ENCODE measurements at regions not wholly inside any gene's neighbourhood (a gene's known extent, or its start where the extent isn't known, plus 50 kb on each side); places are given as distances from the start of the nearest gene placed in this dataset.
"Not testable (repeated sequence)": the region's sequence is repeated elsewhere in the genome, so short reads cannot be mapped to it uniquely, and the experiment has no call there.

- Mint-ChIP-seq H3K36me3 (ENCODE audit: insufficient read depth in 2 of 2) (no peaks in the 10 kb centered on the region), H3K4me3 (no peak overlapping the region), H3K27me3 (ENCODE audit: low read depth) (no peaks in the 10 kb centered on the region), H3K27ac (no peak overlapping the region), H3K9me3 (peaks cover 1 to 3% of the 10 kb centered on the region in 2 donors), H3K4me1 (ENCODE audit: low read depth) (no peaks in the 10 kb centered on the region)
- DNase-seq (no peak), ATAC-seq (replicated peaks in 1 of 2) (no peak)
Measured at GRCh38 chr10:64699244-64699643, 1178.0 kb downstream of the REEP3 start.

- H3K36me3 Mint-ChIP-seq (ENCODE audit: insufficient read depth in 2 of 2); H3K27ac Mint-ChIP-seq; ATAC-seq (replicated peaks in 1 of 2); H3K4me1 Mint-ChIP-seq (ENCODE audit: low read depth); H3K9me3 Mint-ChIP-seq; H3K4me3 Mint-ChIP-seq; DNase-seq; H3K27me3 Mint-ChIP-seq (ENCODE audit: low read depth): not testable (repeated sequence)
Measured at GRCh38 chr10:64702086-64702485, 1180.9 kb downstream of the REEP3 start.

GRCh38 chr10:64708884-64709681 is 1187.9 kb downstream of the REEP3 start:
- Mint-ChIP-seq H3K4me3 (no peak overlapping the region), H3K9me3 (peaks cover 0 to 2% of the 10 kb centered on the region in 2 donors), H3K27ac (no peak overlapping the region)

GRCh38 chr10:64726466-64726865 is 1205.3 kb downstream of the REEP3 start:
- Mint-ChIP-seq H3K9me3 (peaks cover 8 to 13% of the 10 kb centered on the region in 2 donors), H3K4me3 (no peak overlapping the region), H3K36me3 (ENCODE audit: insufficient read depth in 2 of 2) (peaks cover 0 to 2% of the 10 kb centered on the region in 2 donors), H3K4me1 (ENCODE audit: low read depth) (no peaks in the 10 kb centered on the region), H3K27ac (no peak overlapping the region), H3K27me3 (ENCODE audit: low read depth) (no peaks in the 10 kb centered on the region)
- DNase-seq (no peak), ATAC-seq (replicated peaks in 1 of 2) (no peak)

More at GRCh38 chr10:64708884-64709681, 1187.9 kb downstream of the REEP3 start:
- DNase-seq (no peak), ATAC-seq (replicated peaks in 1 of 2) (no peak)
- Mint-ChIP-seq H3K36me3 (ENCODE audit: insufficient read depth in 2 of 2) (no peaks in the 10 kb centered on the region), H3K4me1 (ENCODE audit: low read depth) (no peaks in the 10 kb centered on the region), H3K27me3 (ENCODE audit: low read depth) (no peaks in the 10 kb centered on the region)

- peaks cover 0 to 2% of the 10 kb centered on the region in 2 donors for H3K36me3 Mint-ChIP-seq (ENCODE audit: insufficient read depth in 2 of 2)
- no peak for ATAC-seq (replicated peaks in 1 of 2)
- no peaks in the 10 kb centered on the region for H3K27me3 Mint-ChIP-seq (ENCODE audit: low read depth)
- H3K4me1 Mint-ChIP-seq (ENCODE audit: low read depth): no peaks in the 10 kb centered on the region
- no peak for DNase-seq
- H3K27ac Mint-ChIP-seq: no peak overlapping the region
- H3K4me3 Mint-ChIP-seq: no peak overlapping the region
- H3K9me3 Mint-ChIP-seq: peaks cover 8 to 9% of the 10 kb centered on the region in 2 donors
Measured at GRCh38 chr10:64731016-64731415, 1209.8 kb downstream of the REEP3 start.

GRCh38 chr10:64732372-64732957 is 1211.3 kb downstream of the REEP3 start:
- H3K4me3 Mint-ChIP-seq: no peak overlapping the region
- H3K9me3 Mint-ChIP-seq: peaks cover 8 to 9% of the 10 kb centered on the region in 2 donors
- no peak for DNase-seq
- no peak for ATAC-seq (replicated peaks in 1 of 2)
- no peaks in the 10 kb centered on the region for H3K27me3 Mint-ChIP-seq (ENCODE audit: low read depth)
- H3K36me3 Mint-ChIP-seq (ENCODE audit: insufficient read depth in 2 of 2): peaks cover 0 to 2% of the 10 kb centered on the region in 2 donors
- no peak overlapping the region for H3K27ac Mint-ChIP-seq
- H3K4me1 Mint-ChIP-seq (ENCODE audit: low read depth): no peaks in the 10 kb centered on the region

- ATAC-seq (replicated peaks in 1 of 2) (no peak), DNase-seq (no peak)
- Mint-ChIP-seq H3K36me3 (ENCODE audit: insufficient read depth in 2 of 2) (no peaks in the 10 kb centered on the region), H3K9me3 (peaks cover 3 to 4% of the 10 kb centered on the region in 2 donors), H3K4me1 (ENCODE audit: low read depth) (no peaks in the 10 kb centered on the region), H3K4me3 (no peak overlapping the region), H3K27me3 (ENCODE audit: low read depth) (no peaks in the 10 kb centered on the region), H3K27ac (no peak overlapping the region)
Measured at GRCh38 chr10:64733980-64734379, 1212.8 kb downstream of the REEP3 start.

- Mint-ChIP-seq H3K9me3 (peaks cover 1 to 4% of the 10 kb centered on the region in 2 donors), H3K36me3 (ENCODE audit: insufficient read depth in 2 of 2) (no peaks in the 10 kb centered on the region), H3K4me3 (no peak overlapping the region), H3K4me1 (ENCODE audit: low read depth) (no peaks in the 10 kb centered on the region), H3K27ac (no peak overlapping the region), H3K27me3 (ENCODE audit: low read depth) (no peaks in the 10 kb centered on the region)
- DNase-seq (no peak), ATAC-seq (replicated peaks in 1 of 2) (no peak)
Measured at GRCh38 chr10:64738462-64738861, 1217.3 kb downstream of the REEP3 start.

GRCh38 chr10:64745565-64745964 is 1224.4 kb downstream of the REEP3 start:
- Mint-ChIP-seq H3K27me3 (ENCODE audit: low read depth) (no peaks in the 10 kb centered on the region), H3K36me3 (ENCODE audit: insufficient read depth in 2 of 2) (no peaks in the 10 kb centered on the region), H3K9me3 (peaks cover 2 to 3% of the 10 kb centered on the region in 2 donors), H3K4me3 (no peak overlapping the region), H3K27ac (no peak overlapping the region), H3K4me1 (ENCODE audit: low read depth) (no peaks in the 10 kb centered on the region)
- ATAC-seq (replicated peaks in 1 of 2) (no peak), DNase-seq (no peak)

- Mint-ChIP-seq H3K4me3 (no peak overlapping the region), H3K27ac (no peak overlapping the region), H3K9me3 (peaks cover 4 to 7% of the 10 kb centered on the region in 2 donors), H3K27me3 (ENCODE audit: low read depth) (no peaks in the 10 kb centered on the region), H3K36me3 (ENCODE audit: insufficient read depth in 2 of 2) (no peaks in the 10 kb centered on the region), H3K4me1 (ENCODE audit: low read depth) (no peaks in the 10 kb centered on the region)
- DNase-seq: no peak
- no peak for ATAC-seq (replicated peaks in 1 of 2)
Measured at GRCh38 chr10:64750672-64751071, 1229.5 kb downstream of the REEP3 start.

- Mint-ChIP-seq H3K9me3 (peaks cover 7 to 8% of the 10 kb centered on the region in 2 donors), H3K27me3 (ENCODE audit: low read depth) (no peaks in the 10 kb centered on the region), H3K36me3 (ENCODE audit: insufficient read depth in 2 of 2) (no peaks in the 10 kb centered on the region), H3K4me1 (ENCODE audit: low read depth) (no peaks in the 10 kb centered on the region), H3K4me3 (no peak overlapping the region), H3K27ac (no peak overlapping the region)
- no peak for DNase-seq
- no peak for ATAC-seq (replicated peaks in 1 of 2)
Measured at GRCh38 chr10:64753516-64753915, 1232.3 kb downstream of the REEP3 start.

GRCh38 chr10:64760371-64760770 is 1239.2 kb downstream of the REEP3 start:
- H3K4me3 Mint-ChIP-seq: no peak overlapping the region
- no peak for ATAC-seq (replicated peaks in 1 of 2)
- H3K9me3 Mint-ChIP-seq: peaks cover 2 to 5% of the 10 kb centered on the region in 2 donors
- H3K4me1 Mint-ChIP-seq (ENCODE audit: low read depth): no peaks in the 10 kb centered on the region
- H3K27ac Mint-ChIP-seq: no peak overlapping the region
- no peaks in the 10 kb centered on the region for H3K27me3 Mint-ChIP-seq (ENCODE audit: low read depth)
- no peaks in the 10 kb centered on the region for H3K36me3 Mint-ChIP-seq (ENCODE audit: insufficient read depth in 2 of 2)
- DNase-seq: no peak

- Mint-ChIP-seq H3K27me3 (ENCODE audit: low read depth) (no peaks in the 10 kb centered on the region), H3K27ac (no peak overlapping the region), H3K36me3 (ENCODE audit: insufficient read depth in 2 of 2) (no peaks in the 10 kb centered on the region), H3K4me3 (no peak overlapping the region), H3K9me3 (peaks cover 4 to 5% of the 10 kb centered on the region in 2 donors), H3K4me1 (ENCODE audit: low read depth) (no peaks in the 10 kb centered on the region)
- DNase-seq: no peak
- ATAC-seq (replicated peaks in 1 of 2): no peak
Measured at GRCh38 chr10:64762861-64763260, 1241.7 kb downstream of the REEP3 start.
